H9 (cell line): ENCODE measurements at regions not wholly inside any gene's neighbourhood (a gene's known extent, or its start where the extent isn't known, plus 50 kb on each side); places are given as distances from the start of the nearest gene placed in this dataset.

Experiments
- DNase-seq: peaks from one replicate; pipeline ENCODE4 v3.0.0-alpha.2; 2017
- H2AFZ ChIP-seq: one replicate; pipeline ENCODE4 v1.6.1; 2013; ENCODE audit warnings: mild to moderate bottlenecking, low read length, control low read depth, moderate library complexity
- H2AK5ac ChIP-seq: 2 replicates; pipeline ENCODE4 v1.6.1; 2013; ENCODE audit warnings: low read length, control low read depth, mixed read lengths; ENCODE audit not compliant: insufficient read length
- H2BK120ac ChIP-seq: one replicate; pipeline ENCODE4 v1.6.1; 2013; ENCODE audit warnings: low read depth, mild to moderate bottlenecking, low read length, control low read depth, inconsistent platforms; ENCODE audit not compliant: poor library complexity, severe bottlenecking
- H2BK12ac ChIP-seq: 2 replicates; pipeline ENCODE4 v1.6.1; 2013; ENCODE audit warnings: low read length, control low read depth, mixed read lengths, low read depth; ENCODE audit not compliant: insufficient read length
- H2BK15ac ChIP-seq: 2 replicates; pipeline ENCODE4 v1.6.1; 2013; ENCODE audit warnings: low read depth, low read length, control low read depth
- H2BK20ac ChIP-seq: one replicate; pipeline ENCODE4 v1.6.1; 2013; ENCODE audit warnings: low read depth, mild to moderate bottlenecking, low read length, control low read depth, inconsistent platforms; ENCODE audit not compliant: poor library complexity, severe bottlenecking
- H2BK5ac ChIP-seq: 2 replicates; pipeline ENCODE4 v1.6.1; 2013; ENCODE audit warnings: low read length, control low read depth, mixed read lengths; ENCODE audit not compliant: insufficient read length
- H3K14ac ChIP-seq: 2 replicates; pipeline ENCODE4 v1.6.1; 2013; ENCODE audit warnings: low read length, control low read depth; ENCODE audit not compliant: insufficient read depth
- H3K18ac ChIP-seq: 2 replicates; pipeline ENCODE4 v1.6.1; 2013; ENCODE audit warnings: low read depth, mild to moderate bottlenecking, mixed read lengths, low read length, control low read depth; ENCODE audit not compliant: insufficient read length
- H3K23ac ChIP-seq: 2 replicates; pipeline ENCODE4 v1.6.1; 2013; ENCODE audit warnings: low read length, control low read depth, mixed read lengths, low read depth; ENCODE audit not compliant: insufficient read length
- H3K23me2 ChIP-seq: 2 replicates; pipeline ENCODE4 v1.6.1; 2013; ENCODE audit warnings: low read depth, mild to moderate bottlenecking, mixed read lengths, low read length, control low read depth; ENCODE audit not compliant: insufficient read length, poor library complexity, severe bottlenecking
- H3K27ac ChIP-seq: 2 replicates; pipeline ENCODE4 v1.5.1; 2013; ENCODE audit warnings: low read length, control low read depth, mixed read lengths, low read depth; ENCODE audit not compliant: insufficient read length
- H3K27me3 ChIP-seq: 2 replicates; pipeline ENCODE4 v1.6.1; 2013; ENCODE audit warnings: low read length, control low read depth, inconsistent platforms; ENCODE audit not compliant: insufficient read depth
- H3K4ac ChIP-seq: 2 replicates; pipeline ENCODE4 v1.6.1; 2013; ENCODE audit warnings: low read depth, mild to moderate bottlenecking, control low read depth, inconsistent platforms, low read length, moderate library complexity
- H3K4me1 ChIP-seq: 2 replicates; pipeline ENCODE4 v1.6.1; 2013; ENCODE audit warnings: low read length, control low read depth, inconsistent platforms; ENCODE audit not compliant: insufficient read depth
- H3K4me2 ChIP-seq: 2 replicates; pipeline ENCODE4 v1.6.1; 2013; ENCODE audit warnings: low read length, control low read depth, mixed read lengths; ENCODE audit not compliant: insufficient read length, insufficient read depth
- H3K56ac ChIP-seq: 2 replicates; pipeline ENCODE4 v1.6.1; 2013; ENCODE audit warnings: low read depth, mild to moderate bottlenecking, mixed read lengths, low read length, control low read depth; ENCODE audit not compliant: insufficient read length
- H3K79me1 ChIP-seq: 2 replicates; pipeline ENCODE4 v1.6.1; 2013; ENCODE audit warnings: low read depth, mild to moderate bottlenecking, moderate library complexity, low read length, control low read depth, inconsistent platforms; ENCODE audit not compliant: insufficient read depth, poor library complexity, severe bottlenecking
- H3K79me2 ChIP-seq: 2 replicates; pipeline ENCODE4 v1.6.1; 2013; ENCODE audit warnings: low read length, control low read depth, inconsistent platforms; ENCODE audit not compliant: insufficient read depth
- H3K9ac ChIP-seq: 2 replicates; pipeline ENCODE4 v1.6.1; 2013; ENCODE audit warnings: low read length, control low read depth, mixed read lengths; ENCODE audit not compliant: insufficient read length; ENCODE audit errors: extremely low read depth
- H3K9me3 ChIP-seq: one replicate; pipeline ENCODE4 v1.6.1; 2013; ENCODE audit warnings: low read depth, low read length, inconsistent platforms; ENCODE audit not compliant: control insufficient read depth
- H3T11ph ChIP-seq: one replicate; pipeline ENCODE4 v1.6.1; 2013; ENCODE audit warnings: mild to moderate bottlenecking, low read length, control low read depth, inconsistent platforms
- H4K20me1 ChIP-seq: one replicate; pipeline ENCODE4 v1.6.1; 2013; ENCODE audit not compliant: control insufficient read depth, insufficient read length, insufficient read depth
- H4K5ac ChIP-seq: 2 replicates; pipeline ENCODE4 v1.6.1; 2013; ENCODE audit warnings: low read depth, mild to moderate bottlenecking, mixed read lengths, low read length, control low read depth; ENCODE audit not compliant: insufficient read length
- H4K8ac ChIP-seq: replicated peaks from 2 replicates; pipeline ENCODE4 v1.6.1; 2013; ENCODE audit warnings: low read length, control low read depth, mixed read lengths, low read depth; ENCODE audit not compliant: insufficient read length
- H4K91ac ChIP-seq: 2 replicates; pipeline ENCODE4 v1.6.1; 2013; ENCODE audit warnings: low read depth, mild to moderate bottlenecking, moderate library complexity, mixed read lengths, low read length, control low read depth; ENCODE audit not compliant: insufficient read length
- H3K27ac Mint-ChIP-seq, 3 experiments: 2 replicates in 2 of 3; 3 replicates in 1 of 3; pipeline ENCODE4 v1.8.0; 2020 to 2021; ENCODE audit warnings: mixed read lengths in 3 of 3, mild to moderate bottlenecking in 1 of 3, moderate library complexity in 1 of 3
- H3K27me3 Mint-ChIP-seq: 2 replicates; pipeline ENCODE4 v1.8.0; 2021; ENCODE audit warnings: low read depth, mild to moderate bottlenecking, moderate library complexity, mixed read lengths
- H3K36me3 Mint-ChIP-seq, 3 experiments: 2 replicates in 2 of 3; 3 replicates in 1 of 3; pipeline ENCODE4 v1.8.0; 2020 to 2021; ENCODE audit warnings: low read depth in 3 of 3, mixed read lengths in 3 of 3; ENCODE audit not compliant: insufficient read depth in 1 of 3
- H3K4me1 Mint-ChIP-seq, 2 experiments: 2 replicates each; pipeline ENCODE4 v1.8.0; 2020; ENCODE audit warnings: mixed read lengths in 2 of 2
- H3K4me3 Mint-ChIP-seq, 2 experiments: 2 replicates in 1 of 2; 3 replicates in 1 of 2; pipeline ENCODE4 v1.8.0; 2020 to 2021; ENCODE audit warnings: mild to moderate bottlenecking in 2 of 2, mixed read lengths in 2 of 2, moderate library complexity in 1 of 2
- H3K9me3 Mint-ChIP-seq, 2 experiments: 2 replicates in 1 of 2; 3 replicates in 1 of 2; pipeline ENCODE4 v1.8.0; 2020; ENCODE audit warnings: mild to moderate bottlenecking in 2 of 2, mixed read lengths in 2 of 2, moderate library complexity in 1 of 2
- CTCF ChIP-seq: fragments of 200-600 bp; sonication (generic); conservative IDR thresholded peaks from 3 replicates; pipeline ENCODE4 v1.8.0; 2021; ENCODE audit warnings: antibody characterized with exemption, mild to moderate bottlenecking
- WGBS: extraction: QIAGEN DNeasy Blood & Tissue Kit; methylation state at CpG from one replicate; pipeline ENCODE4 v1.1.7; 2013; ENCODE audit warnings: missing lambda C conversion rate, low lambda C conversion rate, mixed read lengths; ENCODE audit not compliant: insufficient read length; ENCODE audit errors: extremely low coverage; 5-methylcytosine and 5-hydroxymethylcytosine counted together

GRCh38 chrX:125378770-125379169 lies 59.1 kb downstream of the TEX13C start:
- Histone ChIP-seq H3K18ac (no peak overlapping the region), H3K79me1 (no peaks in the 10 kb centered on the region), H2BK15ac (no peak overlapping the region), H3K23ac (no peak overlapping the region), H2BK120ac (no peak overlapping the region), H2BK12ac (no peak overlapping the region), H3T11ph (no peak overlapping the region), H3K23me2 (no peaks in the 10 kb centered on the region), H4K8ac (no peak overlapping the region), H4K91ac (no peak overlapping the region), H3K56ac (no peak overlapping the region), H2BK20ac (no peak overlapping the region), H3K4me2 (no peak overlapping the region), H2AK5ac (no peak overlapping the region), H3K27ac (no peak overlapping the region), H4K5ac (no peak overlapping the region), H3K79me2 (no peaks in the 10 kb centered on the region), H2BK5ac (no peak overlapping the region), H3K14ac (no peak overlapping the region), H4K20me1 (no peaks in the 10 kb centered on the region), H2AFZ (no peak overlapping the region), H3K9ac (no peak overlapping the region), H3K9me3 (no peaks in the 10 kb centered on the region), H3K4ac (no peak overlapping the region), H3K27me3 (no peaks in the 10 kb centered on the region), H3K4me1 (no peaks in the 10 kb centered on the region)
- WGBS: no CpG with 5 or more reads among the region's 3 CpGs
- Mint-ChIP-seq H3K9me3 (peaks cover 11 to 14% of the 10 kb centered on the region in 2 experiments), H3K4me1 (peaks cover 11 to 14% of the 10 kb centered on the region in 2 experiments), H3K4me3 (no peak overlapping the region), H3K36me3 (no peaks in the 10 kb centered on the region; a peak in 2 of 7 replicates), H3K27me3 (peaks cover 33% of the 10 kb centered on the region), H3K27ac (no peak overlapping the region)
- DNase-seq: no peak
- no peak for TF ChIP-seq CTCF
